Upper lobe of left lung (tissue), 6 donors: ENCODE measurements at regions not wholly inside any gene's neighbourhood (a gene's known extent, or its start where the extent isn't known, plus 50 kb on each side); places are given as distances from the start of the nearest gene placed in this dataset.

Source experiments
- ATAC-seq, 2 donors: fragments of 200-7000 bp; cut with Tn5 transposase; one replicate each; pipeline ENCODE4 v1.9.1; 2022; ENCODE audit warnings: mild to moderate bottlenecking in 2 of 2, moderate library complexity in 2 of 2; ENCODE audit not compliant: low FRiP score in 2 of 2
- DNase-seq, 2 donors: peaks; one replicate each; pipeline ENCODE4 v3.0.0-alpha.2; 2019 to 2020
- H3K27ac ChIP-seq, 4 donors: fragments of 200-600 bp; sonication (generic); one replicate each; pipeline ENCODE4 v1.5.1; 2016 to 2019
- H3K27me3 ChIP-seq, 4 donors: fragments of 200-600 bp; sonication (generic); one replicate each; pipeline ENCODE4 v1.5.1; 2017 to 2019
- H3K36me3 ChIP-seq, 4 donors: fragments of 200-600 bp; sonication (generic); one replicate each; pipeline ENCODE4 v1.5.1; 2016 to 2019
- H3K4me1 ChIP-seq, 4 donors: fragments of 200-600 bp; sonication (generic); one replicate each; pipeline ENCODE4 v1.5.1; 2018 to 2019
- H3K4me3 ChIP-seq, 4 donors: fragments of 200-600 bp; sonication (generic); one replicate each; pipeline ENCODE4 v1.5.1; 2017 to 2019; ENCODE audit warnings: mild to moderate bottlenecking in 2 of 4, moderate library complexity in 1 of 4
- H3K9me3 ChIP-seq, 4 donors: fragments of 200-600 bp; sonication (generic); one replicate each; pipeline ENCODE4 v1.5.1; 2018 to 2019
- CTCF ChIP-seq, 6 experiments: fragments of 450-650 bp in 4 of 6; fragments of 200-600 bp in 2 of 6; sonication (generic) in 2 of 6; IDR thresholded peaks; one replicate each; pipeline ENCODE4 v1.5.1; 2016 to 2019; ENCODE audit warnings: antibody characterized with exemption in 6 of 6
- EP300 ChIP-seq, 4 donors: sonication (generic); formaldehyde crosslinking; IDR thresholded peaks; one replicate each; pipeline ENCODE4 v1.5.1; 2017; ENCODE audit warnings: antibody characterized with exemption in 4 of 4, control low read depth in 2 of 4
- POLR2A ChIP-seq, 4 donors: fragments of 450-650 bp; IDR thresholded peaks; one replicate each; pipeline ENCODE4 v1.5.1; 2016 to 2017; ENCODE audit warnings: antibody characterized with exemption in 4 of 4, mild to moderate bottlenecking in 2 of 4
- POLR2AphosphoS5 ChIP-seq, 2 donors: sonication (generic); formaldehyde crosslinking; IDR thresholded peaks; one replicate each; pipeline ENCODE4 v1.5.1; 2017; ENCODE audit warnings: antibody characterized with exemption in 2 of 2
- WGBS, 2 donors: methylation state at CpG; one replicate each; pipeline ENCODE4 v1.1.5; 2017 to 2018; 5-methylcytosine and 5-hydroxymethylcytosine counted together
- donor health status: DM: no; HTN: no; CAD: no; lungs with moderate emphysema.
- donor health status: DM: no; HTN: yes; CAD: no; lungs with severe emphysema.

DNA sequence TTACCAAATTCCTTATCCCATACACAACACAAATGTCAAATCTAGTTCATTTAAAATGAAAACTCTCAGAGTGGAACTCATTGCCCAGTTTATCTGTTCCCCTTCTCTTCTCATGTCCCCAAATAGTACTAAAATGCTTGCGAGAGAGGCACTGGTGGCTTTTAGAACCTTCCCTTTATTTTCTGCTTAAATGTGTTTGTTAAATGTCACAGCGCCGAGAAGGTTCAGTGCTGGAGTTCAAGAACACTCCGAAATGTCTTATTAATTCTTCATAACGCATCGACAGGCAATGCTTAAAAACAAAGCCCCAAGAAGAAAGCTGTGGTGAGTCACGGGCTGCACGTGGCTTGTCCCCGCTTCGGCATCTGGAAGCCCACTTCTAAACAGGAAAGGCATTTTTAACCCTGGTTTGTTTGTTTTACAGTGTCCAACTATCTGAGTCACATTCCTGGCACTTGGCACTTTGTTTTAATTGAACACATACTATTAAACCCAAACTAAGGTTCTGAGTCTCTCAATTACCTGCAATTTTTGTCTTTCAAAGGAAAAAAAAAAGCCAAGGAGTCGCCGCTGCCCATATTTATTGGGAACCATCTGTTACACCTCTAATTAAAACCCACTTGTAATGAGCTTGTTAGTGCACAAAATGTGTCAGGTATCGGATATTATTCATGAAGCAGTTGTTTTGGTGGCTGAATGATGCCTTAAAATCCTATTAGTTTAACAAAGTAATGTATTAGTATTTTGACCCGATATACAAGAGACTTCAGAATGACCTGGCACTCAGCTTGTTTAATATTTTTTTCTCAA is 49.9 kb upstream of the MGMT start:
- ATAC-seq (no peak), DNase-seq (no peak)
- peaks cover 0 to 10% (median 1%) of the 10 kb centered on the region in 4 donors for H3K4me1 ChIP-seq
- H3K9me3 ChIP-seq, result no peaks in the 10 kb centered on the region
- no peak overlapping the region for H3K4me3 ChIP-seq
- H3K36me3 ChIP-seq, result no peaks in the 10 kb centered on the region
- TF ChIP-seq POLR2A (IDR thresholded peaks at IDR 0.05), result no peak
- no peak for TF ChIP-seq POLR2AphosphoS5 (IDR thresholded peaks at IDR 0.05)
- no peak for TF ChIP-seq EP300 (IDR thresholded peaks at IDR 0.05)
- TF ChIP-seq CTCF (IDR thresholded peaks at IDR 0.05), result no peak
- WGBS, 2 donors, result 56 to 65% methylated on average over 14 of the region's 14 CpGs
- H3K27ac ChIP-seq, result no peak overlapping the region
- H3K27me3 ChIP-seq, result no peaks in the 10 kb centered on the region
